Osteoblast (primary cell): ENCODE measurements at regions not wholly inside any gene's neighbourhood (a gene's known extent, or its start where the extent isn't known, plus 50 kb on each side); places are given as distances from the start of the nearest gene placed in this dataset.

Source experiments
- DNase-seq: peaks from one replicate; pipeline ENCODE4 v3.0.0; 2011; ENCODE audit warnings: low spot score, mixed read lengths; ENCODE audit not compliant: insufficient read length; ENCODE audit errors: missing footprints
- H2AFZ ChIP-seq: 2 replicates; pipeline ENCODE4 v1.6.0; 2011; ENCODE audit warnings: mild to moderate bottlenecking, low read length
- H3K27ac ChIP-seq: 2 replicates; pipeline ENCODE4 v1.5.1; 2011; ENCODE audit warnings: mild to moderate bottlenecking, low read depth, low read length, moderate library complexity
- H3K27me3 ChIP-seq: 2 replicates; pipeline ENCODE4 v1.6.0; 2012; ENCODE audit warnings: mild to moderate bottlenecking, control low read depth, inconsistent platforms, low read length, moderate library complexity; ENCODE audit not compliant: insufficient read depth
- H3K36me3 ChIP-seq: 2 replicates; pipeline ENCODE4 v1.5.1; 2011; ENCODE audit warnings: mild to moderate bottlenecking, low read length, control low read depth, moderate library complexity; ENCODE audit not compliant: insufficient read depth
- H3K4me1 ChIP-seq: 2 replicates; pipeline ENCODE4 v1.5.1; 2011; ENCODE audit warnings: mild to moderate bottlenecking, low read length, control low read depth, moderate library complexity; ENCODE audit not compliant: insufficient read depth
- H3K4me2 ChIP-seq: 2 replicates; pipeline ENCODE4 v1.6.0; 2011; ENCODE audit warnings: mild to moderate bottlenecking, low read length; ENCODE audit not compliant: insufficient read depth
- H3K4me3 ChIP-seq: fragments of 200-600 bp; sonication (generic); 3 replicates; pipeline ENCODE4 v1.5.1; 2012; ENCODE audit warnings: mild to moderate bottlenecking, low read length, inconsistent platforms; ENCODE audit not compliant: insufficient read depth
- H3K79me2 ChIP-seq: 2 replicates; pipeline ENCODE4 v1.6.0; 2012; ENCODE audit warnings: mild to moderate bottlenecking, low read length, control low read depth, inconsistent platforms; ENCODE audit not compliant: insufficient read depth
- H3K9me3 ChIP-seq: 2 replicates; pipeline ENCODE4 v1.5.1; 2011; ENCODE audit warnings: low read depth, low read length, control low read depth
- H4K20me1 ChIP-seq: 2 replicates; pipeline ENCODE4 v1.6.0; 2012; ENCODE audit warnings: mild to moderate bottlenecking, low read length, control low read depth; ENCODE audit not compliant: insufficient read depth
- TF ChIP-seq, protein P1 (sequence below): IDR thresholded peaks from 2 replicates; pipeline ENCODE4 v1.5.1; 2011; ENCODE audit warnings: mild to moderate bottlenecking, low read depth, low read length, moderate library complexity; ENCODE audit errors: extremely low read depth

GRCh38 chr5:175351126-175351525 is 92.9 kb downstream of the DRD1 start:
- H3K36me3 ChIP-seq: no peaks in the 10 kb centered on the region
- no peak overlapping the region for H3K4me3 ChIP-seq
- TF ChIP-seq, protein P1, sequence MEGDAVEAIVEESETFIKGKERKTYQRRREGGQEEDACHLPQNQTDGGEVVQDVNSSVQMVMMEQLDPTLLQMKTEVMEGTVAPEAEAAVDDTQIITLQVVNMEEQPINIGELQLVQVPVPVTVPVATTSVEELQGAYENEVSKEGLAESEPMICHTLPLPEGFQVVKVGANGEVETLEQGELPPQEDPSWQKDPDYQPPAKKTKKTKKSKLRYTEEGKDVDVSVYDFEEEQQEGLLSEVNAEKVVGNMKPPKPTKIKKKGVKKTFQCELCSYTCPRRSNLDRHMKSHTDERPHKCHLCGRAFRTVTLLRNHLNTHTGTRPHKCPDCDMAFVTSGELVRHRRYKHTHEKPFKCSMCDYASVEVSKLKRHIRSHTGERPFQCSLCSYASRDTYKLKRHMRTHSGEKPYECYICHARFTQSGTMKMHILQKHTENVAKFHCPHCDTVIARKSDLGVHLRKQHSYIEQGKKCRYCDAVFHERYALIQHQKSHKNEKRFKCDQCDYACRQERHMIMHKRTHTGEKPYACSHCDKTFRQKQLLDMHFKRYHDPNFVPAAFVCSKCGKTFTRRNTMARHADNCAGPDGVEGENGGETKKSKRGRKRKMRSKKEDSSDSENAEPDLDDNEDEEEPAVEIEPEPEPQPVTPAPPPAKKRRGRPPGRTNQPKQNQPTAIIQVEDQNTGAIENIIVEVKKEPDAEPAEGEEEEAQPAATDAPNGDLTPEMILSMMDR: no peak
- no peaks in the 10 kb centered on the region for H3K79me2 ChIP-seq
- no peak overlapping the region for H2AFZ ChIP-seq
- no peak overlapping the region for H3K27ac ChIP-seq
- no peak for DNase-seq
- no peaks in the 10 kb centered on the region for H3K9me3 ChIP-seq
- H4K20me1 ChIP-seq: no peaks in the 10 kb centered on the region
- no peaks in the 10 kb centered on the region for H3K4me1 ChIP-seq
- H3K4me2 ChIP-seq: no peak overlapping the region
- H3K27me3 ChIP-seq: no peaks in the 10 kb centered on the region

DNA sequence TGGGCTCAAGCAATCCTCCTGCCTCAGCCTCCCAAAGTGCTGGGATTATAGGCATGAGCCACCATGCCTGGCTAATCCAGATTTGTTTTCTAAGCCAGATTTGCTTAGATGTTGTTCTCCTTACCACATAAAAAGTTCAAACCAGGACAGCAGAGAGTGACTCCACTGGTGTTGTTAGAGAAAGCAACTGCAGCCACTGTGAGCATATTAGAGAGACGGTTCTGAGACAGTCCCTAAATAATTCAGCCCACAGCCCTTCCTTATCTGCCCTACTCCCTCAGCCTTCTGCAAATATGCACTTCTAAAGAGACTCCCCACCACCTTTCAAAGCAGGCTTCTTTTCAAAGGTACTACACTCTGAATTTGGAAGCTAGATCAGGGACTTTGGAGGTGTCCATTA is 96.1 kb downstream of the DRD1 start:
- TF ChIP-seq, protein P1: no peak
- Histone ChIP-seq H3K27me3 (no peaks in the 10 kb centered on the region), H2AFZ (no peak overlapping the region), H3K4me3 (no peak overlapping the region), H4K20me1 (no peaks in the 10 kb centered on the region), H3K27ac (no peak overlapping the region), H3K36me3 (no peaks in the 10 kb centered on the region), H3K79me2 (no peaks in the 10 kb centered on the region), H3K4me1 (no peaks in the 10 kb centered on the region), H3K4me2 (no peak overlapping the region), H3K9me3 (no peaks in the 10 kb centered on the region)
- DNase-seq: no peak

DNA sequence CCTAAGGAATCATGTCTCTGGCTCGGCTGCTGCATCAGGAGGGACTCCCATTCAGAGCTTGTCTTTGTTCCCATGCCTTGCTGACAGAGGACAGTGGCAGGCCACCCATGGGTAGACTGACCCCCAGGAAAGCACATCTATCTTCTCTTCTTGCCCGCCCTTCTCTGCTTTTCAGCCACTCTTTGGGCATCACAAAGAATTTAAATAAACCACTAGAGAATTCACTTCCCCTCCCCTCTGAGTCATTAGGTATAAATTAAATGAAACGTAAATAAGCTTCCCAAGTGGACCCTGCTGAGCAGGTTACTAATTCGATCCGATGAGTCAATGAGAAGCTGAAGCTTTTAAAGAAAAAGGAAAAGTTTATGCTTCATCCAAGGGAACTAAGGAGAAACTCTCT is 97.0 kb downstream of the DRD1 start:
- TF ChIP-seq, protein P1: no peak
- H3K9me3 ChIP-seq: no peaks in the 10 kb centered on the region
- no peak for DNase-seq
- H3K4me2 ChIP-seq: no peak overlapping the region
- no peaks in the 10 kb centered on the region for H3K79me2 ChIP-seq
- no peaks in the 10 kb centered on the region for H3K36me3 ChIP-seq
- no peak overlapping the region for H3K4me3 ChIP-seq
- H2AFZ ChIP-seq: no peak overlapping the region
- H3K27me3 ChIP-seq: no peaks in the 10 kb centered on the region
- H4K20me1 ChIP-seq: no peaks in the 10 kb centered on the region
- H3K4me1 ChIP-seq: no peaks in the 10 kb centered on the region
- no peak overlapping the region for H3K27ac ChIP-seq

GRCh38 chr5:175344331-175345195 is 99.4 kb downstream of the DRD1 start:
- H3K4me3 ChIP-seq: no peak overlapping the region
- DNase-seq: peak; percentile 67
- H3K4me2 ChIP-seq: no peak overlapping the region

More at GRCh38 chr5:175344331-175345195, 99.4 kb downstream of the DRD1 start:
- H3K27me3 ChIP-seq: no peaks in the 10 kb centered on the region
- no peaks in the 10 kb centered on the region for H4K20me1 ChIP-seq
- TF ChIP-seq, protein P1: no peak
- no peak overlapping the region for H3K27ac ChIP-seq
- H2AFZ ChIP-seq: no peak overlapping the region
- no peaks in the 10 kb centered on the region for H3K9me3 ChIP-seq
- H3K4me1 ChIP-seq: no peaks in the 10 kb centered on the region
- H3K79me2 ChIP-seq: no peaks in the 10 kb centered on the region
- H3K36me3 ChIP-seq: no peaks in the 10 kb centered on the region
